GM12865 (cell line): ENCODE measurements at regions not wholly inside any gene's neighbourhood (a gene's known extent, or its start where the extent isn't known, plus 50 kb on each side); places are given as distances from the start of the nearest gene placed in this dataset.

Source experiments
- DNase-seq: peaks from one replicate; pipeline ENCODE4 v3.0.0; 2010; ENCODE audit warnings: low read depth
- H3K4me3 ChIP-seq: 2 replicates; pipeline ENCODE4 v1.5.1; 2011; ENCODE audit warnings: mild to moderate bottlenecking, low read depth, low read length, control low read depth
- TF ChIP-seq, protein P1 (sequence below): IDR thresholded peaks from 2 replicates; pipeline ENCODE4 v1.5.1; 2011; ENCODE audit warnings: low read length, control low read depth, low read depth, inconsistent platforms; ENCODE audit not compliant: insufficient read depth; ENCODE audit errors: missing control alignments

DNA sequence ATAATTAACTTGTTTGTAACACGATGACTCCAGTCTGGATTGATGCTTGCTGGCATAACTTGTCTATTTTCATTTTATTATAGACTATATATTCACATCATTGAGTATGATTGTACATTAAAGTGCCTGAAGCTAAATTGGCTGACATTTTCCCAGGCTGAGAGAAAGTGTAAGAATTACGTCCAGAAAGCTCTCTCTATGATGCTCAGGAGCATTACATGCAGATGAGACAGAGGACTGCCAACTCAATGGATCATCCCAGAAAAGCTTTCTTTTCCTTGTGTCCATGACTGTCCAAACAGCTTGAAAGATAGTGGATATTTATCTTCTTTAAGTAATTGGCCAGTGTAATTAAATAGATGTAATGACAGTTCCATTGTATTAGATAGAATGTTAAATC is 1372.2 kb upstream of the TMEFF2 start:
- TF ChIP-seq, protein P1, sequence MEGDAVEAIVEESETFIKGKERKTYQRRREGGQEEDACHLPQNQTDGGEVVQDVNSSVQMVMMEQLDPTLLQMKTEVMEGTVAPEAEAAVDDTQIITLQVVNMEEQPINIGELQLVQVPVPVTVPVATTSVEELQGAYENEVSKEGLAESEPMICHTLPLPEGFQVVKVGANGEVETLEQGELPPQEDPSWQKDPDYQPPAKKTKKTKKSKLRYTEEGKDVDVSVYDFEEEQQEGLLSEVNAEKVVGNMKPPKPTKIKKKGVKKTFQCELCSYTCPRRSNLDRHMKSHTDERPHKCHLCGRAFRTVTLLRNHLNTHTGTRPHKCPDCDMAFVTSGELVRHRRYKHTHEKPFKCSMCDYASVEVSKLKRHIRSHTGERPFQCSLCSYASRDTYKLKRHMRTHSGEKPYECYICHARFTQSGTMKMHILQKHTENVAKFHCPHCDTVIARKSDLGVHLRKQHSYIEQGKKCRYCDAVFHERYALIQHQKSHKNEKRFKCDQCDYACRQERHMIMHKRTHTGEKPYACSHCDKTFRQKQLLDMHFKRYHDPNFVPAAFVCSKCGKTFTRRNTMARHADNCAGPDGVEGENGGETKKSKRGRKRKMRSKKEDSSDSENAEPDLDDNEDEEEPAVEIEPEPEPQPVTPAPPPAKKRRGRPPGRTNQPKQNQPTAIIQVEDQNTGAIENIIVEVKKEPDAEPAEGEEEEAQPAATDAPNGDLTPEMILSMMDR, result no peak
- DNase-seq, result no peak

DNA sequence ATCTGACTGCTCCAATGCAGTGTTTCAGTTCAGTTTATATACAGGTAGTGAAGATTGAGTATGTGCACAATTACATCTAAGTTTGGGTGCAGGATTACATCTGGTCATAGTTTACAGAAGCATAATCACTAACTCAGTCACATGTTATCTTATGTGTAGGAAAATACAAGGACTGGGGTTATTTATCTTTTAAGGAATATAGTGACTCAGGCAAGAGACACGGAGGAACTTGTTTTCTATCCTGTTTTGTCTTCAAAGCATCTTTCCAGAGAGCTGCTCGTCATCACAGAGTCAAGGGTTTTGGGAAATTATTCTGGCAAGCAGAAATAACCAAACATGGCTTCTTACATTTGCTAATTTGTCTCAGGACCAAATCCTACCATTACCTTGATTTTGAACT is 1371.5 kb upstream of the TMEFF2 start:
- no peak for DNase-seq
- TF ChIP-seq, protein P1, result no peak

More for the DNA sequence above, 1372.2 kb upstream of the TMEFF2 start:
- no peak overlapping the region for H3K4me3 ChIP-seq

DNA sequence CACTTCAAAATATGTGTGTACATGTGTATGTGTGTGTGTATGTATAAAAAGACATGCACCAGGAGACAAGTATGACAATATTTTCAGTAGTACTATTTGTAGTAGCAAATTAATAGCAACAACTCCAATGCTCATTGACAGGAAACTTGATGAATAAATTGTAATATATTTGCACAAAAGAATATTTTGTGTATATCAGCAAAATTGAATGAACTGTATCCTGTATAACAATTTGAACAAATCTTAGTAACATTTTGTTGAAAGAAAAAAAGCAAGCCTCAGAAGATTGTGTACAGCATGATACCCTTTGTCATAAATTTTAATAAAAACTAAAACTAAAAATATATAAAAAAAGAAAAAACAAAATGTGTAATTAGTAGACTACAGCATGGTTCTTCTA is 1367.3 kb upstream of the TMEFF2 start:
- H3K4me3 ChIP-seq, result no peak overlapping the region
- DNase-seq, result no peak
- TF ChIP-seq, protein P1, result no peak

More for the DNA sequence above, 1371.5 kb upstream of the TMEFF2 start:
- H3K4me3 ChIP-seq, result no peak overlapping the region

DNA sequence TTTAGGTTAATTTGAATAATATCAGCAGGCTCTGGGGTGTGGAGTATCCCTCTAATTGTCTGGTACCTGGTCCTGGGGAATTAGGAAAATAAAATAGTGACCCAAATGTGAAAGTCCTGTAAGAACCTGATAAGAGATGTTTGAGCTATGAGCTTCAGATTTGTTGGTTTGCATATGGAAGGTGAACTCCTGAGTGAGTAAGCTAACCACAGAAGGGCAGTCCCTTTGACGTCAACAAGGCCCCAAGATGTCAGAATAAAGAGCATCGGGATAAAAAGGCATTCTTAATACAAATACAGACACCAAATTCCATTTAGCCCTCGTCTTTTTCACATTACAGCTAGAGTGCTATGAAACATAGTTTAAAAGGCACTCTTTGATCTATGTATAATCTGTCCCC is 1366.3 kb upstream of the TMEFF2 start:
- DNase-seq, result peak; percentile 8
- TF ChIP-seq, protein P1, result no peak
- H3K4me3 ChIP-seq, result no peak overlapping the region

DNA sequence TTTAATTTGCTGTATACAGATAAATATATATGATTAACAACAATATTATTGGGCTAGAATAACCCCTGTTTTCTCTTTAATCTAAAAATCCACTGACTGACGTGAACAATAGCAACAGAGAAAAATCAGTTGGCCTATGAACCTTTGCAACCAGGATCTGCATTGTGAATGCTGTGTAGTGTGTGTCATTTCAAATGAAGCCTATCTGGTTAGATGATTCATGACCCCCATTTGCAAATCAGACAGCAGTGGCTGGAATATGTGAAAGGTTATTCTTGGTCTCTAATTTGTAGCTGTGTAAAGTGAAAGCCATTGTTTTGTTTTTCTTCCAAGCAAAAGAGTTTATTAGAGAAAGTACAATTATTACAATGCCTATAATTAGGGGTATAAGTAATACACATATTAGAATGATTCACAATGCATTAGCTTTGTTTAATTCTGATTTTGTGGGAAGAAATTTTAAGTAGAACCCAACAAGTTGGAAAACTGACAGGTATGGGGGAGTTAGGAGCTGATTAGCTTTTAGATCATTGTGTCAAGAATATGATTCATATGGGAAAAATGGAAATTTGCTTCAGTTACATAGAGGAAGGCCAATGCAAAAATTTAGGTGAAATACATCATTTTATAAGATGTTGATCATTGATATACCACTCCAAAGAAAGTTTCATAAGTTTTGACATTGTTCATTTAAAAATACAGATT is 1362.2 kb upstream of the TMEFF2 start:
- no peak overlapping the region for H3K4me3 ChIP-seq
- no peak for DNase-seq
- TF ChIP-seq, protein P1, result no peak

DNA sequence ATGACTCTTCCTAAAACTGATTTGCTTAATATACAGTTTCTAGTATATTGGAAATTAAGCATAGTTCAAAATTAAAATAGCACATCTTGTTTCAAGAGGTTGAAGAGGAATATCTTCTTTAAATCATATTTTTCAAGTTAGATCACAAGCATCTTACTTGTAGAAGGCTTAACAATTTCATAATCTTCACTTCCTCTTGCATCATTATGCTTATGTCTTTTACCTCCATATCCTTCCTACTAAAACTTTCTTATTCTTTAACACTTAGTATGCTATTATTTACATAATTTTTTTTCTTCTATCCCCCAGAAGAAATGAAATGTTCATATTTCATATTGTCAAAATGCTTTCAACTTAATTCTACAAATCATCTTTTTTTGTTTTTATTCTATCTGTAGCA is 1354.9 kb upstream of the TMEFF2 start:
- DNase-seq, result no peak
- no peak overlapping the region for H3K4me3 ChIP-seq
- TF ChIP-seq, protein P1, result no peak

DNA sequence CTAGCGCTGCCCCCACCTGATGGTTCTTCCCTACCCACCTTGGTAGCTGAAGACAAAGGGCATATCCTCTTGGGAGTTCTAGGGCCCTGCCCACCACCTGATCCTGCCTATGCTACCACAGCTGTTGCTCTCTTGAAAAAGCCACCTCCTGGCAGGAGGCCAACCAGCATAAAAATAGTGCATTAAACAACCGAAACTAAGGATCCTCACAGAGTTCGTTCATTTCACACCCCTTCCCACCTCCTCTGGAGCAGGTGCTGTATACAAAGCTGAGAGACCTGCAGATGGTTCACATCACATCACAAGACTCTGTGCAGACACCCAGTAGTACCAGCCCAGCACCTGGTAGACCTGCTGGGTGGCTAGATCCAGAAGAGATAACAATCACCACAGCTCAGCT is 1348.0 kb upstream of the TMEFF2 start:
- no peak overlapping the region for H3K4me3 ChIP-seq
- TF ChIP-seq, protein P1, result no peak
- DNase-seq, result no peak
